Testis (tissue), 2 donors: ENCODE measurements at regions not wholly inside any gene's neighbourhood (a gene's known extent, or its start where the extent isn't known, plus 50 kb on each side); places are given as distances from the start of the nearest gene placed in this dataset.

Source experiments
- DNase-seq: peaks from one replicate; pipeline ENCODE4 v3.0.0-alpha.2; 2019
- H3K27ac ChIP-seq, 2 donors: fragments of 200-600 bp; sonication (generic); one replicate each; pipeline ENCODE4 v1.5.1; 2019
- H3K27me3 ChIP-seq: fragments of 200-600 bp; sonication (generic); one replicate; pipeline ENCODE4 v1.5.1; 2019
- H3K36me3 ChIP-seq: fragments of 200-600 bp; sonication (generic); one replicate; pipeline ENCODE4 v1.5.1; 2017; ENCODE audit warnings: low read depth; ENCODE audit errors: missing control alignments
- H3K4me1 ChIP-seq: fragments of 200-600 bp; sonication (generic); one replicate; pipeline ENCODE4 v1.5.1; 2019
- H3K4me3 ChIP-seq, 2 donors: fragments of 200-600 bp; sonication (generic); one replicate each; pipeline ENCODE4 v1.5.1; 2017 to 2019
- H3K9me3 ChIP-seq: fragments of 200-600 bp; sonication (generic); one replicate; pipeline ENCODE4 v1.5.1; 2017
- CTCF ChIP-seq, 3 experiments: fragments of 450-650 bp in 2 of 3; fragments of 200-600 bp in 1 of 3; sonication (generic) in 1 of 3; IDR thresholded peaks; one replicate each; pipeline ENCODE4 v1.5.1; 2016 to 2019; ENCODE audit warnings: antibody characterized with exemption in 3 of 3, mild to moderate bottlenecking in 2 of 3, moderate library complexity in 1 of 3
- POLR2A ChIP-seq: fragments of 450-650 bp; IDR thresholded peaks from one replicate; pipeline ENCODE4 v1.6.1; 2017; ENCODE audit warnings: antibody characterized with exemption, mild to moderate bottlenecking, moderate library complexity
- WGBS, 2 donors: methylation state at CpG; one replicate each; pipeline ENCODE4 v1.1.5; 2018; 5-methylcytosine and 5-hydroxymethylcytosine counted together
- intact Hi-C: fragments of 100-400 bp; cut with DNase I; formaldehyde crosslinking; loops from one replicate; pipeline ENCODE4 v1.15.1; 2023; ENCODE audit warnings: low total_unique reads

GRCh38 chrX:44470816-44471215, 71.8 kb downstream of the FUNDC1 start:
- 72 to 75% methylated on average over 3 of the region's 3 CpGs for WGBS, 2 donors
- TF ChIP-seq POLR2A (no peak), CTCF (IDR thresholded peaks at IDR 0.05) (no peak)
- Histone ChIP-seq H3K4me3 (no peak overlapping the region), H3K36me3 (no peaks in the 10 kb centered on the region), H3K4me1 (no peaks in the 10 kb centered on the region), H3K27me3 (no peaks in the 10 kb centered on the region), H3K9me3 (no peaks in the 10 kb centered on the region), H3K27ac (no peak overlapping the region)
- DNase-seq: no peak
- intact Hi-C loops: no loop called here

- TF ChIP-seq POLR2A (no peak), CTCF (IDR thresholded peaks at IDR 0.05) (no peak)
- H3K4me1 ChIP-seq: no peaks in the 10 kb centered on the region
- WGBS, 2 donors: 79 to 80% methylated on average over 4 of the region's 4 CpGs
- DNase-seq: no peak
- H3K27ac ChIP-seq: no peak overlapping the region
- no peak overlapping the region for H3K4me3 ChIP-seq
- H3K27me3 ChIP-seq: no peaks in the 10 kb centered on the region
- intact Hi-C loops: no loop called here
- H3K36me3 ChIP-seq: no peaks in the 10 kb centered on the region
- no peaks in the 10 kb centered on the region for H3K9me3 ChIP-seq
These were observed 79.8 kb downstream of the FUNDC1 start for GRCh38 chrX:44462850-44463249.

- TF ChIP-seq POLR2A (no peak), CTCF (IDR thresholded peaks at IDR 0.05) (no peak)
- Histone ChIP-seq H3K9me3 (no peaks in the 10 kb centered on the region), H3K4me1 (no peaks in the 10 kb centered on the region), H3K27ac (no peak overlapping the region), H3K27me3 (no peaks in the 10 kb centered on the region), H3K4me3 (no peak overlapping the region), H3K36me3 (no peaks in the 10 kb centered on the region)
- intact Hi-C loops: no loop called here
- DNase-seq: no peak
- 92 to 93% methylated on average over 5 of the region's 5 CpGs for WGBS, 2 donors
These were observed 83.2 kb downstream of the FUNDC1 start for GRCh38 chrX:44459501-44459900.

- no peak for TF ChIP-seq CTCF (IDR thresholded peaks at IDR 0.05)
- no peak for TF ChIP-seq POLR2A
- Histone ChIP-seq H3K27ac (no peak overlapping the region), H3K9me3 (no peaks in the 10 kb centered on the region), H3K36me3 (no peaks in the 10 kb centered on the region), H3K27me3 (no peaks in the 10 kb centered on the region), H3K4me1 (no peaks in the 10 kb centered on the region), H3K4me3 (no peak overlapping the region)
- DNase-seq: no peak
- WGBS, 2 donors: 87 to 92% methylated on average over 3 to 4 of the region's 4 CpGs
- intact Hi-C loops: no loop called here
These were observed 86.0 kb downstream of the FUNDC1 start for GRCh38 chrX:44456685-44457084.

- no peak overlapping the region for H3K27ac ChIP-seq
- H3K9me3 ChIP-seq: no peaks in the 10 kb centered on the region
- no peak overlapping the region for H3K4me3 ChIP-seq
- no peaks in the 10 kb centered on the region for H3K4me1 ChIP-seq
- no peak for DNase-seq
- H3K27me3 ChIP-seq: no peaks in the 10 kb centered on the region
- H3K36me3 ChIP-seq: no peaks in the 10 kb centered on the region
- TF ChIP-seq CTCF (IDR thresholded peaks at IDR 0.05) (no peak), POLR2A (no peak)
- WGBS, 2 donors: 84 to 87% methylated on average over 5 of the region's 5 CpGs
- intact Hi-C loops: no loop called here
These were observed 91.6 kb downstream of the FUNDC1 start for GRCh38 chrX:44451056-44451455.
